NCI-H146 (cell line): ENCODE measurements at regions not wholly inside any gene's neighbourhood (a gene's known extent, or its start where the extent isn't known, plus 50 kb on each side); places are given as distances from the start of the nearest gene placed in this dataset.
"Not testable (repeated sequence)": the region's sequence is repeated elsewhere in the genome, so short reads cannot be mapped to it uniquely, and the experiment has no call there.

ENCODE experiments used
- DNase-seq: peaks from one replicate; lab custom pipeline; 2025; lab: John Stamatoyannopoulos, UW

GRCh38 chr3:139239550-139239949 is 104.3 kb upstream of the MRPS22 start:
- DNase-seq, result no peak

- DNase-seq, result no peak
These were observed 102.0 kb upstream of the MRPS22 start for GRCh38 chr3:139241783-139242182.

GRCh38 chr3:139243710-139244109 is 100.1 kb upstream of the MRPS22 start:
- DNase-seq, result no peak

GRCh38 chr3:139248593-139249255 is 95.1 kb upstream of the MRPS22 start:
- no peak for DNase-seq

- no peak for DNase-seq
These were observed 92.3 kb upstream of the MRPS22 start for GRCh38 chr3:139251529-139251928.

GRCh38 chr3:139252719-139253118 is 91.1 kb upstream of the MRPS22 start:
- DNase-seq, result no peak

GRCh38 chr3:139258276-139258675 is 85.5 kb upstream of the MRPS22 start:
- DNase-seq, result no peak

GRCh38 chr3:139259398-139259797 is 84.4 kb upstream of the MRPS22 start:
- DNase-seq, result no peak

- no peak for DNase-seq
These were observed 83.8 kb upstream of the MRPS22 start for GRCh38 chr3:139260041-139260486.

- no peak for DNase-seq
These were observed 82.8 kb upstream of the MRPS22 start for GRCh38 chr3:139260793-139261736.

- no peak for DNase-seq
These were observed 81.8 kb upstream of the MRPS22 start for GRCh38 chr3:139261754-139262586.

- DNase-seq, result no peak
These were observed 80.0 kb upstream of the MRPS22 start for GRCh38 chr3:139263798-139264197.

GRCh38 chr3:139264375-139264774 is 79.4 kb upstream of the MRPS22 start:
- no peak for DNase-seq

GRCh38 chr3:139265131-139266016 is 78.4 kb upstream of the MRPS22 start:
- no peak for DNase-seq

GRCh38 chr3:139267300-139268246 is 76.2 kb upstream of the MRPS22 start:
- no peak for DNase-seq

GRCh38 chr3:139269984-139270383 is 73.8 kb upstream of the MRPS22 start:
- no peak for DNase-seq

GRCh38 chr3:139270652-139271051 is 73.2 kb upstream of the MRPS22 start:
- not testable (repeated sequence) for DNase-seq

GRCh38 chr3:139280027-139280671 is 63.7 kb upstream of the MRPS22 start:
- DNase-seq, result no peak

GRCh38 chr3:139281096-139281495 is 62.7 kb upstream of the MRPS22 start:
- DNase-seq, result no peak
